ENCODE measurements at regions not wholly inside any gene's neighbourhood (a gene's known extent, or its start where the extent isn't known, plus 50 kb on each side); places are given as distances from the start of the nearest gene placed in this dataset.

DNA sequence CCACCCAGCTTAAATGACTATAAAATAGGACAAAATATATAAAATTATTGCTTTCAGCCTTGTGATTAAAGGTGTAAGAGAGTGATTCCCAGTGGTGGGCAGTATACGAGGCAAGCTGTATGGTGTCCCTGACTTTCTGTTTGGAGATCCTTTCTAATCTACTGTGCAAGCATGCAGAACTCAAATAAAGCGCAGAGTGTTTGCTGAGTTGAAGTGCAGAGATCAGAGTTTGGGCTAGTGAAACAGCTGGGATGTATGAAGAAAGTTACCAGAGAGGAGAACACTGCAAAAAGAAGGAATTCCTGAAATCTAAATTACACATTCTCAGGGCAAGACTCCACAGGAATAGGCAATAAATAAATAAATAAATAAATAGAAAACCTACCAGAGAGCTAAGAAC is 218.5 kb upstream of the TLL1 start:
- DNase-seq (ENCODE audit: extremely low spot score), result no peak
- ChIA-PET CTCF (interaction anchor here (2.3 kb wide), 1 partner anchor 26 kb away, joined by 5 read pairs; no protein-coding TSS in a partner anchor), POLR2A (no interaction called here)
- TF ChIP-seq, protein P1, sequence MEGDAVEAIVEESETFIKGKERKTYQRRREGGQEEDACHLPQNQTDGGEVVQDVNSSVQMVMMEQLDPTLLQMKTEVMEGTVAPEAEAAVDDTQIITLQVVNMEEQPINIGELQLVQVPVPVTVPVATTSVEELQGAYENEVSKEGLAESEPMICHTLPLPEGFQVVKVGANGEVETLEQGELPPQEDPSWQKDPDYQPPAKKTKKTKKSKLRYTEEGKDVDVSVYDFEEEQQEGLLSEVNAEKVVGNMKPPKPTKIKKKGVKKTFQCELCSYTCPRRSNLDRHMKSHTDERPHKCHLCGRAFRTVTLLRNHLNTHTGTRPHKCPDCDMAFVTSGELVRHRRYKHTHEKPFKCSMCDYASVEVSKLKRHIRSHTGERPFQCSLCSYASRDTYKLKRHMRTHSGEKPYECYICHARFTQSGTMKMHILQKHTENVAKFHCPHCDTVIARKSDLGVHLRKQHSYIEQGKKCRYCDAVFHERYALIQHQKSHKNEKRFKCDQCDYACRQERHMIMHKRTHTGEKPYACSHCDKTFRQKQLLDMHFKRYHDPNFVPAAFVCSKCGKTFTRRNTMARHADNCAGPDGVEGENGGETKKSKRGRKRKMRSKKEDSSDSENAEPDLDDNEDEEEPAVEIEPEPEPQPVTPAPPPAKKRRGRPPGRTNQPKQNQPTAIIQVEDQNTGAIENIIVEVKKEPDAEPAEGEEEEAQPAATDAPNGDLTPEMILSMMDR (IDR thresholded peaks at IDR 0.05; ENCODE audit: control extremely low read depth, extremely low read depth, low read depth, missing control alignments), result no peak

DNA sequence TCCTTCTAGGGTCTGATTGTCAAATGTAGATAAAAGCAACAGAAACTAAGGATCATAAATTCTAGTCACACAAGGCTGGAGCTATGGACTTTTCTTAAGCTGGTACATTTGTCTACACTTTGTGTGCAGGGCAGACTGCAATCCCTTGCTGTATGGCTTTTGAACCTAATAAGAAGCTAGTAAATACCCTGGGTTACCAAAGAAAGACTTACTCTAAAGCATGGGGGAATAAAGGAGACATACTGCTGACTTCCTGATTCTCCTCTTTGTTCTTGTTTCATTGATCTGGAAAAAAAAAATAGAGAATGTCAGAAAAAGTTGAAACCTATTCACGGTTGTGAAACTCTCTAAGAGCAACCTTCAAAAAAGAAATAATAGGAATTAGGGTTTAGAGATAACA is 216.6 kb upstream of the TLL1 start:
- DNase-seq (ENCODE audit: extremely low spot score), result no peak
- ChIA-PET POLR2A (no interaction called here), CTCF (interaction anchor here (2.3 kb wide), 1 partner anchor 24 kb away, joined by 5 read pairs; no protein-coding TSS in a partner anchor)
- TF ChIP-seq, protein P1 (IDR thresholded peaks at IDR 0.05; ENCODE audit: control extremely low read depth, extremely low read depth, low read depth, missing control alignments), result no peak

DNA sequence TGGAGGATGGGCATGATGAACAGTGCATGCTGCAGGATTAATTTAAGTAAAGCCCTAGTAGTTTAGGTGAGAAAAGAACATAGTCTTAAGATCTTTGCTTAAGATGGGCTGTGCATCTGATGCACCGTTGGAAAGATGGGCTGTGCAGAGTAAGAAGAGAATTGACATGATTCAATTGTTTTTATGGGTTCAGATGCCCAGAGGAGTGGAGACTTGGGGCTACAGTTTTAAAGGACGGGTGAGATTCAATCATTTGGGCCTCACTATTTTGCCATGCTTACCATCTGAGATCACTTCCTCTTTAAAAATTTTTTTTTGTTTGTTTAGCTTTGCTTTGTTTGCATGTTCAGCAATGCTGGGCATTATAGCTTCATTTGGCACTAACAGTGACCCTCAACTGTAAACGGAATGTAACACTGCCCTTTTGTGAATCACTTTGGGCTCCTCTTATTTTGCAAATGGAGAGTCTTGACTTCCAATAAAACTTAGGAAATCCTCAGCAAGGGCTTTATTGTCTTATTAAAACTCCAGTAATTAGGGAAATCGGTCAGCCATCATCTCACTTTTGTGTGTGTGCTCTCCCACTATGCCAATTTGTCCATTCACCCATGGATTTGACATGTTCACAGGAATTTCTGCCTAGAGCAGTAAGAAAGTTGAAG is 216.1 kb upstream of the TLL1 start:
- ChIA-PET POLR2A (no interaction called here), CTCF (interaction anchor here (2.3 kb wide), 1 partner anchor 23 kb away, joined by 5 read pairs; no protein-coding TSS in a partner anchor)
- DNase-seq (ENCODE audit: extremely low spot score), result no peak
- TF ChIP-seq, protein P1 (IDR thresholded peaks at IDR 0.05; ENCODE audit: control extremely low read depth, extremely low read depth, low read depth, missing control alignments), result no peak

DNA sequence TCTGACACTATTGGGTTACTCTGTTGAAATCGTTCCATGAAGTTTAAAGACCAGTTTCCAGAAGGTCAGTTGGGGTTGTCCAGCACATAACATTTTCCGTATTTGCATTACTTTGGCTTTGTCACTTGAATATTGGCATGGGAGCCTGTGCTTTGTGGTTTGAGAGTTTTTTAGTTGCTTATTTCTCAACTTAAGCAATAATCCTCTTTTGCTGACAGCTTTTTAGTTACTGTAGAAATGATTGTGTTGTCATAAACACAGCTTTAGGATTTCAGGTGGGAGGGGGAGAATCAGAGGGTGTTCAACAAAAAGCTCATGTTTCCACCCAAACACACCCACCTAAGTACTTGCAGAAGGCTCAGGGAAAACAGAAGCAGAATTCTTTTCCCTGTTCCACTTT is 210.7 kb upstream of the TLL1 start:
- no peak for DNase-seq (ENCODE audit: extremely low spot score)
- ChIA-PET POLR2A (no interaction called here), CTCF (interaction anchor here (1.1 kb wide), 1 partner anchor 9 kb away, joined by 3 read pairs; no protein-coding TSS in a partner anchor)
- TF ChIP-seq, protein P1 (IDR thresholded peaks at IDR 0.05; ENCODE audit: control extremely low read depth, extremely low read depth, low read depth, missing control alignments), result no peak

DNA sequence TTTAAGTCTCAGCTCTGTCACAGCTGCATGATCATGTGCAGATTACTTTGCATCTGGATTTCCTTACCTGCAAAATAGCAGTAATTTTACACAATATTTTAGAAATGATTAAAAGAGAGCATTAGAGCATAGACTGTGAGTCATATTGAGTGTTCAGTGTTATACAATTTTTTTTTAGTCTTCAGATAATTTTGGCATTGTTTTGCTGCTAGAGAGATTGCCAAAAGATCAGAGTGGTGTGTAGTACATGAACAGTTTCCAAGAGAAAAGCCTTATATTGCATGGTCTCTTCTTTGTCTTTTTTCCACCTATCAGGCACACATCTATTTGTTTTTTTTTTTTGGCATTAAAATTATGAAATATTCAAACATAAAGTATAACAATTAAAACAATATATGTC is 209.6 kb upstream of the TLL1 start:
- DNase-seq (ENCODE audit: extremely low spot score), result no peak
- TF ChIP-seq, protein P1 (IDR thresholded peaks at IDR 0.05; ENCODE audit: control extremely low read depth, extremely low read depth, low read depth, missing control alignments), result no peak
- ChIA-PET POLR2A (no interaction called here), CTCF (interaction anchor here (1.1 kb wide), 1 partner anchor 10 kb away, joined by 3 read pairs; no protein-coding TSS in a partner anchor)

DNA sequence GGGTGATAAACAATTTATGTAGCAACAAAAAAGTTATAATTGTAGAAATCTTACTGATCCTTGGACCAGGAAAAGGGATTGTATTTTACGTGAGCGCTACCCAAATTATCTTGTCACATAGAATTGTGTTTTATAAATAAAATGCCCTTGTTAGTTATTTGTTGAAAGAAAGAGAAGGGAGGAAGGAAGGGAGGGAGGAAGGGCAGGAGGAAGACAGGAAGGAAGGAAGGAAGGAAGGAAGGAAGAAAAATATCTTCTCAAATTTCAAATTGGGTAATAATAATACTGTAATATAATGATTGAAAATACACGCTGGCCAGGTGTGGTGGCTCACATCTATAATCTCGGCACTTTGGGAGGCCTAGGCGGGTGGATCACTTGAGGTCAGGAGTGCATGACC is 206.2 kb upstream of the TLL1 start:
- CTCF ChIA-PET, result no interaction called here
- TF ChIP-seq, protein P1 (IDR thresholded peaks at IDR 0.05; ENCODE audit: control extremely low read depth, extremely low read depth, low read depth, missing control alignments), result no peak

More for the DNA sequence above, 206.2 kb upstream of the TLL1 start:
- DNase-seq (ENCODE audit: extremely low spot score), result no peak
- POLR2A ChIA-PET, result no interaction called here

All from GM10248 (cell line).